ENCODE measurements at regions not wholly inside any gene's neighbourhood (a gene's known extent, or its start where the extent isn't known, plus 50 kb on each side); places are given as distances from the start of the nearest gene placed in this dataset.

DNA sequence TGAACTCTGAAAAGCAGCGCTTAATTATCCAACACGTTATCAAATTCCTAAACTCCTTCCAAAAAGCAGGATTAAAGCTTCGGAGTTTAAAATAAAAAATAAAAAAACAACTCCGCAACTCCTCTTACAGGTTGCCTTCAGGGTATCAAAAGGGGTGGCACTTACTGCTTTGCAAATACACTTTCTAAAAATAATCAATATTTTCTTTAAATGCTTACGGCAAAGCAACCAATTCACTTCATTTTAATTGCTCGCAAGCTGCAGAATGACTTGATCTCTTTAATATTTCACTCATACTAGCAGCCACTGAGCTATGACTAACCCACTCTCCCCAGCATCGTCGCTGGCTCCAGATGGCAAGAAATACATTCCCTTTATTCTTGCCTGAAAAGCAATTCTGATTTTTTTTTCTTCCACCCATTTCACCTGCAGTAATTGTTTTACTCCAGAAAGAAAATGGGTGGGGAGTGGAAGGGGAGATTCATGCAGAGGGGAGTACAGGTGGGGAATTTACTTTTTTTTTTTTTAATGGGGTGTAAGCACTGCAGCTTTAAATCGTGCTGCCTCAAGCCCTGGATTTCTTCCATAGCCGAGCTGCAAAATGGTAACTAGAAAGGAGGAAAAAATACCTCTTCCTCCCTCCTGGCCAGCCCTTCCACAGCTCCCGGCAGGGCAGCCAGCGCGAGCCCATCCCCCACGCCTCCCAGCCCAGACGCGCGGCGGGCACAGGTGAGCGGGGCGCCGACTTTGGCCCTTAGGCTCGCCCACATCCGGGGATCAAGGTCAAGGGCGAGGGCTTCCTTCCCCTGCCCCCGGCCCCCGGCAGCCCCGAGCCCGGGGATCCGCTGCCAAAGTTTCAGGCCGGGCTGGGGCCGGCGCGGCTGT is 54.2 kb upstream of the FHIP2A start:
- Histone ChIP-seq H3K27ac (ENCODE audit: low read depth) (no peak overlapping the region), H4K20me1 (replicated peaks; ENCODE audit: insufficient read depth) (no peaks in the 10 kb centered on the region), H3F3A (replicated peaks; ENCODE audit: low read depth) (no peaks in the 10 kb centered on the region; the same call in 1 of the 2 replicates), H3K4me2 (peak overlapping the region; percentile 97), H3K4me1 (ENCODE audit: insufficient read depth) (peaks cover 15% of the 10 kb centered on the region), H3K36me3 (ENCODE audit: insufficient read depth) (no peaks in the 10 kb centered on the region), H3K4me3 (peak overlapping the region; percentile 79), H2AFZ (peak overlapping the region; percentile 94), H3K27me3 (ENCODE audit: insufficient read depth) (peaks cover 35% of the 10 kb centered on the region), H3K79me2 (replicated peaks; ENCODE audit: insufficient read depth) (no peaks in the 10 kb centered on the region), H3K9me2 (ENCODE audit: insufficient read depth) (no peaks in the 10 kb centered on the region)
- Mint-ChIP-seq H3K27me3 (ENCODE audit: insufficient read depth, low read depth, poor library complexity) (peaks cover 5% of the 10 kb centered on the region), H3K27ac (no peak overlapping the region), H3K4me3 (peak overlapping the region; percentile 79), H3K9me3 (no peaks in the 10 kb centered on the region), H3K4me1 (peaks cover 5% of the 10 kb centered on the region), H3K36me3 (ENCODE audit: low read depth) (no peaks in the 10 kb centered on the region)
- DNase-seq (ENCODE audit: low spot score) (peak; percentile 84), ATAC-seq (peak; percentile 95)
- TF ChIP-seq STAT1 (IDR thresholded peaks at IDR 0.05; ENCODE audit: unreplicated experiment) (no peak), ETS1 (IDR thresholded peaks at IDR 0.05) (0 out of 2 replicates have a peak, but pooled peaks have one; percentile 30)

- Mint-ChIP-seq H3K4me1 (peaks cover 5% of the 10 kb centered on the region), H3K27me3 (ENCODE audit: insufficient read depth, low read depth, poor library complexity) (peaks cover 5% of the 10 kb centered on the region), H3K36me3 (ENCODE audit: low read depth) (no peaks in the 10 kb centered on the region), H3K27ac (no peak overlapping the region), H3K4me3 (peak overlapping the region; percentile 75), H3K9me3 (no peaks in the 10 kb centered on the region)
- H3K4me1 ChIP-seq (ENCODE audit: insufficient read depth): peaks cover 15% of the 10 kb centered on the region
- peaks cover 35% of the 10 kb centered on the region for H3K27me3 ChIP-seq (ENCODE audit: insufficient read depth)
- H3F3A ChIP-seq (replicated peaks; ENCODE audit: low read depth): no peaks in the 10 kb centered on the region; the same call in 1 of the 2 replicates
- H4K20me1 ChIP-seq (replicated peaks; ENCODE audit: insufficient read depth): no peaks in the 10 kb centered on the region
- no peaks in the 10 kb centered on the region for H3K9me2 ChIP-seq (ENCODE audit: insufficient read depth)
- no peaks in the 10 kb centered on the region for H3K36me3 ChIP-seq (ENCODE audit: insufficient read depth)
- no peak overlapping the region for H3K27ac ChIP-seq (ENCODE audit: low read depth)
- peak overlapping the region; percentile 97 for H3K4me2 ChIP-seq
- DNase-seq (ENCODE audit: low spot score): peak; percentile 53
- peak; percentile 58 for ATAC-seq
- peak overlapping the region; percentile 79 for H3K4me3 ChIP-seq
- H2AFZ ChIP-seq: peak overlapping the region; percentile 94
- H3K79me2 ChIP-seq (replicated peaks; ENCODE audit: insufficient read depth): no peaks in the 10 kb centered on the region
- TF ChIP-seq, protein P1, sequence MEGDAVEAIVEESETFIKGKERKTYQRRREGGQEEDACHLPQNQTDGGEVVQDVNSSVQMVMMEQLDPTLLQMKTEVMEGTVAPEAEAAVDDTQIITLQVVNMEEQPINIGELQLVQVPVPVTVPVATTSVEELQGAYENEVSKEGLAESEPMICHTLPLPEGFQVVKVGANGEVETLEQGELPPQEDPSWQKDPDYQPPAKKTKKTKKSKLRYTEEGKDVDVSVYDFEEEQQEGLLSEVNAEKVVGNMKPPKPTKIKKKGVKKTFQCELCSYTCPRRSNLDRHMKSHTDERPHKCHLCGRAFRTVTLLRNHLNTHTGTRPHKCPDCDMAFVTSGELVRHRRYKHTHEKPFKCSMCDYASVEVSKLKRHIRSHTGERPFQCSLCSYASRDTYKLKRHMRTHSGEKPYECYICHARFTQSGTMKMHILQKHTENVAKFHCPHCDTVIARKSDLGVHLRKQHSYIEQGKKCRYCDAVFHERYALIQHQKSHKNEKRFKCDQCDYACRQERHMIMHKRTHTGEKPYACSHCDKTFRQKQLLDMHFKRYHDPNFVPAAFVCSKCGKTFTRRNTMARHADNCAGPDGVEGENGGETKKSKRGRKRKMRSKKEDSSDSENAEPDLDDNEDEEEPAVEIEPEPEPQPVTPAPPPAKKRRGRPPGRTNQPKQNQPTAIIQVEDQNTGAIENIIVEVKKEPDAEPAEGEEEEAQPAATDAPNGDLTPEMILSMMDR (conservative IDR thresholded peaks at IDR 0.05; ENCODE audit: low read depth in 2 of 2): no peak
- TF ChIP-seq ZNF331 (CRISPR knock-in tag; IDR thresholded peaks at IDR 0.05; ENCODE audit: low read depth) (no peak), STAT1 (IDR thresholded peaks at IDR 0.05; ENCODE audit: unreplicated experiment) (no peak), ZNF114 (CRISPR knock-in tag; IDR thresholded peaks at IDR 0.05) (no peak)
- TF ChIP-seq, protein P2, sequence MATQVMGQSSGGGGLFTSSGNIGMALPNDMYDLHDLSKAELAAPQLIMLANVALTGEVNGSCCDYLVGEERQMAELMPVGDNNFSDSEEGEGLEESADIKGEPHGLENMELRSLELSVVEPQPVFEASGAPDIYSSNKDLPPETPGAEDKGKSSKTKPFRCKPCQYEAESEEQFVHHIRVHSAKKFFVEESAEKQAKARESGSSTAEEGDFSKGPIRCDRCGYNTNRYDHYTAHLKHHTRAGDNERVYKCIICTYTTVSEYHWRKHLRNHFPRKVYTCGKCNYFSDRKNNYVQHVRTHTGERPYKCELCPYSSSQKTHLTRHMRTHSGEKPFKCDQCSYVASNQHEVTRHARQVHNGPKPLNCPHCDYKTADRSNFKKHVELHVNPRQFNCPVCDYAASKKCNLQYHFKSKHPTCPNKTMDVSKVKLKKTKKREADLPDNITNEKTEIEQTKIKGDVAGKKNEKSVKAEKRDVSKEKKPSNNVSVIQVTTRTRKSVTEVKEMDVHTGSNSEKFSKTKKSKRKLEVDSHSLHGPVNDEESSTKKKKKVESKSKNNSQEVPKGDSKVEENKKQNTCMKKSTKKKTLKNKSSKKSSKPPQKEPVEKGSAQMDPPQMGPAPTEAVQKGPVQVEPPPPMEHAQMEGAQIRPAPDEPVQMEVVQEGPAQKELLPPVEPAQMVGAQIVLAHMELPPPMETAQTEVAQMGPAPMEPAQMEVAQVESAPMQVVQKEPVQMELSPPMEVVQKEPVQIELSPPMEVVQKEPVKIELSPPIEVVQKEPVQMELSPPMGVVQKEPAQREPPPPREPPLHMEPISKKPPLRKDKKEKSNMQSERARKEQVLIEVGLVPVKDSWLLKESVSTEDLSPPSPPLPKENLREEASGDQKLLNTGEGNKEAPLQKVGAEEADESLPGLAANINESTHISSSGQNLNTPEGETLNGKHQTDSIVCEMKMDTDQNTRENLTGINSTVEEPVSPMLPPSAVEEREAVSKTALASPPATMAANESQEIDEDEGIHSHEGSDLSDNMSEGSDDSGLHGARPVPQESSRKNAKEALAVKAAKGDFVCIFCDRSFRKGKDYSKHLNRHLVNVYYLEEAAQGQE (IDR thresholded peaks at IDR 0.05; ENCODE audit: unreplicated experiment): no peak
Measured at GRCh38 chr10:114767986-114768821, 53.4 kb upstream of the FHIP2A start.
